Sigmoid colon (tissue), 6 donors: ENCODE measurements at regions not wholly inside any gene's neighbourhood (a gene's known extent, or its start where the extent isn't known, plus 50 kb on each side); places are given as distances from the start of the nearest gene placed in this dataset.

Experiments
- DNase-seq: peaks from one replicate; pipeline ENCODE4 v3.0.0-alpha.2; 2019
- H3K27ac ChIP-seq, 4 donors: fragments of 200-600 bp; sonication (generic); one replicate each; pipeline ENCODE4 v1.5.1; 2016 to 2019; ENCODE audit warnings: mild to moderate bottlenecking in 1 of 4
- H3K27me3 ChIP-seq, 3 donors: fragments of 200-600 bp; sonication (generic); one replicate each; pipeline ENCODE4 v1.5.1; 2019; ENCODE audit warnings: mild to moderate bottlenecking in 1 of 3
- H3K36me3 ChIP-seq, 4 donors: fragments of 200-600 bp; sonication (generic); one replicate each; pipeline ENCODE4 v1.5.1; 2016 to 2019
- H3K4me1 ChIP-seq, 4 donors: fragments of 200-600 bp; sonication (generic); one replicate each; pipeline ENCODE4 v1.5.1; 2017 to 2019
- H3K4me3 ChIP-seq, 4 donors: fragments of 200-600 bp; sonication (generic); one replicate each; pipeline ENCODE4 v1.5.1; 2017 to 2019; ENCODE audit warnings: mild to moderate bottlenecking in 2 of 4, moderate library complexity in 1 of 4
- H3K9me3 ChIP-seq, 4 donors: fragments of 200-600 bp in 3 of 4; sonication (generic) in 3 of 4; one replicate each; pipeline versions ENCODE4 v1.5.1 to v1.6.1; 2013 to 2019
- CTCF ChIP-seq, 4 experiments: fragments of 450-650 bp in 3 of 4; fragments of 200-600 bp in 1 of 4; IDR thresholded peaks; one replicate each; pipeline ENCODE4 v1.5.1; 2016 to 2019; ENCODE audit warnings: antibody characterized with exemption in 4 of 4, mild to moderate bottlenecking in 3 of 4, moderate library complexity in 2 of 4
- EP300 ChIP-seq, 4 donors: sonication (generic); formaldehyde crosslinking; IDR thresholded peaks; one replicate each; pipeline ENCODE4 v1.6.1; 2017; ENCODE audit warnings: antibody characterized with exemption in 4 of 4
- POLR2A ChIP-seq, 2 donors: fragments of 450-650 bp; IDR thresholded peaks; one replicate each; pipeline ENCODE4 v1.6.1; 2016; ENCODE audit warnings: antibody characterized with exemption in 2 of 2, mild to moderate bottlenecking in 2 of 2, moderate library complexity in 2 of 2
- POLR2AphosphoS5 ChIP-seq, 4 donors: sonication (generic); formaldehyde crosslinking; IDR thresholded peaks; one replicate each; pipeline ENCODE4 v1.6.1; 2017; ENCODE audit warnings: antibody characterized with exemption in 4 of 4
- WGBS, 2 donors: extraction: QIAGEN DNeasy Blood & Tissue Kit; methylation state at CpG; one replicate each; pipeline ENCODE4 v1.1.7; 2013; 5-methylcytosine and 5-hydroxymethylcytosine counted together
- intact Hi-C: fragments of 100-400 bp; cut with DNase I; formaldehyde crosslinking; loops from one replicate; pipeline ENCODE4 v1.15.1; 2023
- donor health status: healthy with polysubstance abuse.
- donor health status: healthy.

- Histone ChIP-seq H3K27ac (no peak overlapping the region), H3K4me3 (no peak overlapping the region), H3K4me1 (no peaks in the 10 kb centered on the region), H3K9me3 (peaks cover 0 to 2% (median 0%) of the 10 kb centered on the region in 4 donors), H3K36me3 (no peaks in the 10 kb centered on the region), H3K27me3 (no peaks in the 10 kb centered on the region)
- TF ChIP-seq POLR2A (IDR thresholded peaks at IDR 0.05) = no peak
- no peak for TF ChIP-seq CTCF (IDR thresholded peaks at IDR 0.05)
- TF ChIP-seq POLR2AphosphoS5 (IDR thresholded peaks at IDR 0.05) = no peak
- TF ChIP-seq EP300 (IDR thresholded peaks at IDR 0.05) = no peak
- intact Hi-C loops = no loop called here
- 75 to 80% methylated on average over 2 of the region's 2 CpGs for WGBS, 2 donors
- no peak for DNase-seq
These were observed 165.1 kb downstream of the ABCC12 start for GRCh38 chr16:47990676-47991075.

GRCh38 chr16:47987136-47987535 is 168.7 kb downstream of the ABCC12 start:
- Histone ChIP-seq H3K27ac (no peak overlapping the region), H3K9me3 (peaks cover 0 to 2% (median 0%) of the 10 kb centered on the region in 4 donors), H3K4me1 (no peaks in the 10 kb centered on the region), H3K36me3 (no peaks in the 10 kb centered on the region), H3K4me3 (no peak overlapping the region), H3K27me3 (no peaks in the 10 kb centered on the region)
- no peak for DNase-seq
- whole genome bisulfite sequencing, 2 donors = 83 to 85% methylated on average over 2 of the region's 2 CpGs
- TF ChIP-seq POLR2AphosphoS5 (IDR thresholded peaks at IDR 0.05) (no peak), POLR2A (IDR thresholded peaks at IDR 0.05) (no peak), CTCF (IDR thresholded peaks at IDR 0.05) (no peak), EP300 (IDR thresholded peaks at IDR 0.05) (no peak)
- intact Hi-C loops = no loop called here

- H3K9me3 ChIP-seq = peaks cover 0 to 2% (median 0%) of the 10 kb centered on the region in 4 donors
- no peak for DNase-seq
- H3K4me3 ChIP-seq = no peak overlapping the region
- H3K4me1 ChIP-seq = no peaks in the 10 kb centered on the region
- H3K36me3 ChIP-seq = no peaks in the 10 kb centered on the region
- H3K27me3 ChIP-seq = no peaks in the 10 kb centered on the region
- no peak for TF ChIP-seq POLR2A (IDR thresholded peaks at IDR 0.05)
- H3K27ac ChIP-seq = no peak overlapping the region
- intact Hi-C loops = no loop called here
These were observed 169.8 kb downstream of the ABCC12 start for GRCh38 chr16:47986031-47986430.

GRCh38 chr16:47984669-47985068 is 171.1 kb downstream of the ABCC12 start:
- intact Hi-C loops = no loop called here
- TF ChIP-seq POLR2A (IDR thresholded peaks at IDR 0.05) = no peak
- no peak for TF ChIP-seq CTCF (IDR thresholded peaks at IDR 0.05)
- no peak for TF ChIP-seq EP300 (IDR thresholded peaks at IDR 0.05)
- TF ChIP-seq POLR2AphosphoS5 (IDR thresholded peaks at IDR 0.05) = no peak

GRCh38 chr16:47983999-47984580 is 171.7 kb downstream of the ABCC12 start:
- intact Hi-C loops = no loop called here
- 91 to 92% methylated on average over 5 of the region's 5 CpGs for WGBS, 2 donors
- DNase-seq = no peak

More at GRCh38 chr16:47984669-47985068, 171.1 kb downstream of the ABCC12 start:
- DNase-seq = no peak
- peaks cover 0 to 2% (median 0%) of the 10 kb centered on the region in 4 donors for H3K9me3 ChIP-seq
- H3K4me3 ChIP-seq = no peak overlapping the region
- H3K27me3 ChIP-seq = no peaks in the 10 kb centered on the region
- no peak overlapping the region for H3K27ac ChIP-seq
- H3K36me3 ChIP-seq = no peaks in the 10 kb centered on the region
- no peaks in the 10 kb centered on the region for H3K4me1 ChIP-seq

More at GRCh38 chr16:47983999-47984580, 171.7 kb downstream of the ABCC12 start:
- Histone ChIP-seq H3K4me1 (no peaks in the 10 kb centered on the region), H3K27ac (no peak overlapping the region), H3K9me3 (peaks cover 0 to 2% (median 0%) of the 10 kb centered on the region in 4 donors), H3K4me3 (no peak overlapping the region), H3K27me3 (no peaks in the 10 kb centered on the region), H3K36me3 (no peaks in the 10 kb centered on the region)
- TF ChIP-seq CTCF (IDR thresholded peaks at IDR 0.05) (no peak), POLR2AphosphoS5 (IDR thresholded peaks at IDR 0.05) (no peak), POLR2A (IDR thresholded peaks at IDR 0.05) (no peak), EP300 (IDR thresholded peaks at IDR 0.05) (no peak)
